Left ventricle myocardium superior (tissue), 1 donor: ENCODE measurements at regions not wholly inside any gene's neighbourhood (a gene's known extent, or its start where the extent isn't known, plus 50 kb on each side); places are given as distances from the start of the nearest gene placed in this dataset.

Experiments used
- ATAC-seq: fragments of 200-7000 bp; cut with Tn5 transposase; one replicate; pipeline ENCODE4 v1.9.1; 2020; ENCODE audit warnings: mild to moderate bottlenecking, moderate library complexity
- DNase-seq: peaks from one replicate; pipeline ENCODE4 v3.0.0-alpha.2; 2020
- intact Hi-C: fragments of 100-400 bp; cut with micrococcal nuclease; formaldehyde crosslinking; loops from one replicate; pipeline ENCODE4 v1.11.0; 2022
- donor health status: DM: no; HTN: yes; CAD: no; lungs with severe emphysema.

- no peak for ATAC-seq
- intact Hi-C loops: no loop called here
- DNase-seq: no peak
Observed at GRCh38 chr4:181427076-181427475, 816.1 kb upstream of the TENM3 start.

GRCh38 chr4:181431006-181431405 lies 812.2 kb upstream of the TENM3 start:
- DNase-seq (no peak), ATAC-seq (no peak)
- intact Hi-C loops: no loop called here

DNA sequence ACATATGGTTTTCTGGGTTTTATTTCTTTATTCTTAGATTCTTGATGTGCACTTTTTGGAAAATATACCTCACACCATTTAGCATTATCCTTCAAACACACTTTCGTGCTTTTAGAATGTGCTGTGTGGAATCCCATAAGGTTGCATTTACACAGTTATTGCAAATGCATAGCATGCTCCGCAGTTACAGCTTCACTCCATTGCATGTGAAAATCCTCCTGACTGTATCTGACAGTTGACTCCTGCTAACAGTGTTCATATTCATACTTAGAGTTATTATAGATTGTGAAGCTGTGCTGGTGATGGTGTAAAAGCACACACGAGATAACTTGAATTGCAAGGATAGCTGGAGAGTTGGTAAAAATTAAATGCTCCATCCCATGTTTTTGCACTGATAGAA lies 811.5 kb upstream of the TENM3 start:
- DNase-seq (no peak), ATAC-seq (no peak)
- intact Hi-C loops: no loop called here

- DNase-seq (no peak), ATAC-seq (no peak)
- intact Hi-C loops: no loop called here
Observed at GRCh38 chr4:181432335-181432734, 810.9 kb upstream of the TENM3 start.

DNA sequence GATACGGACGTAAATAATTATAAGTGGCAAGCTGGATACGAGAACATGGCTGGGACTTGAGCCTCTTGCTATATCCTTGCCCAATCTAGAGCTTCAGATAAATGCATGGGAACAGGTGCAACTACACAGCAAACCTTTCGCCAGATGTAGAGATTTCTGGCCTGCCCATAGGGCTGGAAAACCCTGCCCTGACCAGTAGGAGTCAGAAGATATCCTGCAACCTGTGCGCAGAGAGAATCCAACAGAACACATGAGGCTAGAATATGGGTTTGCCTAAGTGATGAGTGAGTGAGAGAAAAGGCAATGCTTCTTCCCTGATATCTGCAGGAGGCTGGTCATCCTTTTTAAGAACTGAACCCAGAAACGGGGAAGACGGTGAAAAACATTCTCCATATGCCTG lies 805.3 kb upstream of the TENM3 start:
- ATAC-seq (no peak), DNase-seq (no peak)
- intact Hi-C loops: no loop called here

DNA sequence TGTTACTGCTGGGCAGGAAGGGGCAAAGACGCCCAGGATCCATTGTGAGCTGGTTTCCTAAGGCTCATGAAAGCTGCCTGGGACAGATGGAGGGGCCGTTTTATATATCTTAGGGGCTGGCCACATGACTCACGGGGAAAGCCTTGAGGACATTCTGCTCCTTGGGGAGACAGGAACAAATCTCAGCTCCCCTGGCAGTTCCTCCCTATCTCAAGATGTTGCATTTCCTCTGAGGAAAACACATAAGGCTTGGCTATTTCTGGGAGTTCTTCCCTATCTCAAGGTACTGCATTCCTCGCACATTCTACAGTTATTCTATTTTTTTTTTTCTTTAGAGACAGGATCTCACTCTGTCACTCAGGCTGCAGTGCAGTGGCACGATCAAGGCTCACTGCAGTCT lies 804.6 kb upstream of the TENM3 start:
- no peak for ATAC-seq
- intact Hi-C loops: no loop called here

GRCh38 chr4:181443021-181443420 lies 800.2 kb upstream of the TENM3 start:
- ATAC-seq (no peak), DNase-seq (no peak)
- intact Hi-C loops: no loop called here

More for the DNA sequence above, 804.6 kb upstream of the TENM3 start:
- DNase-seq: no peak

GRCh38 chr4:181465826-181466225 lies 777.4 kb upstream of the TENM3 start:
- ATAC-seq: no peak
- DNase-seq: no peak
- intact Hi-C loops: no loop called here

GRCh38 chr4:181468451-181468850 lies 774.8 kb upstream of the TENM3 start:
- DNase-seq (no peak), ATAC-seq (no peak)
- intact Hi-C loops: no loop called here

DNA sequence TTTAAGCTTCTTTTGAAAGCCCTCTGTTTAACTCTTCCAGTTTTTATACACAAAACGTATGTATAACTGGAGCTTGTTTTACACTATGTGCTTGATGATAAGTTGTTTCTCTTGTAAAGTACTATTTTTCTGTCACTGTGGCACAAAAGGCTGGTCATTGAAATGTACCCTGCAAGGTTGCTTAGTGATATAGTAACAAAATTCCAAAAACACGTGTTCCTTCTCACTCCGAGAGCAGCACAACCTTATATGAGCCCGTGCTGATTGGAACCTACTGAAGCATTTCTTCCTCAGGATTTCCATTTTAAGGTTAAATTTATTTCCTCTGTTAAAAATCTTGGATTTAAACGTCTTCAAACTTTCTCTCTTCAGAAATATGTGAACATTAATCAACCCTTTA lies 772.9 kb upstream of the TENM3 start:
- DNase-seq (no peak), ATAC-seq (no peak)
- intact Hi-C loops: no loop called here

DNA sequence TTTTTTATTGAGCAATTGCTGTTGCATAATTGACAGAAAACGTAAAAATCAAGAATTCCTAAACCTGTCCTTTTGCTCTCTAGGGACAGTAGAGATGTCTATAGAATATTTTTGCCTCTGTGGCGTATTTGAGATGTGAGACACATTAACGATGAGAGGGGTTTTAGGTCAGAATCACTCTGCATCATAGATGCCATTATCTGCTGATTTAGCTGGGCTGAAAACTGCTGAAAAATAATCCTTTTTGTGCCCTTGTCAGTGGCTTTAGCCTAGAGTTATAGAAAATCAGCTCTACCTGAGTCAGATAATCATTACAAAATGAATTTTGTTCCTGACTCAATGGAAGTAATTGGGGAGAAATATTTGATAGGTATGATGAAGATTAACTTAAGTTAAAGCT lies 767.8 kb upstream of the TENM3 start:
- DNase-seq: no peak
- intact Hi-C loops: no loop called here
- ATAC-seq: no peak

DNA sequence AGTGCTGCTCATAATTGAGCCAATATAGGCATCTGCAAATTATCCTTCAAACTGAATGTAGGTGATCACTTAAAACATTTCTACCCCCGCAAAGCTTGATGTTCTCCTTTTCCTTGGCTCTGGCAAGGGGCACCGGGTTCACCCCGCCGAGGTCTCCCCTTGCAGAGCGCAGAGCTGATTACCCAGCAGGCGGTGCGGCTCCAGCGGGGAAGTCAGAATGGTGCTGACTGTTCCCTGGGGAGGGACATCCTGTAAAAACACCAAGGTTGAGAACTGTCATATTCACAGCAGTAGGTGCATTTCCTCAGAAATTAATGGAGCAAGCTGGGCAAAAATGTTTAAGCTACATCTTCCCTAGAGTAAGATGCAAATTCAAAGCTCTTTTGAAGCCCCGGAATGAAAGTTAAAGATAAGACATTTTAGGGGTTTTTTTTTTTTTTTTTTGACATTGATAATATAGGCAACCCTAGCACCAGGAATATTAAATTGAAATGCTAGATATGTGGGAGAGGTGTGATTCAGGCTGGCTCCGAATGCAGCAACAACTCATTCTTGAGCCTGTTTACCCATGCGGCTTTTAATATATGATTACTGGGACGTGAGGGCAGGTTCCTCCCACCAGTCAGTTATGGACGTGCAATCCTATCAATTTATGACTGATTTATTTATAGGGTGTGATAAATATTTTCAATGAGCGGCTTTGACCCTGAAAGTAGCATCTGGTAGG lies 767.3 kb upstream of the TENM3 start:
- ATAC-seq (no peak), DNase-seq (peak; percentile 28)
- intact Hi-C loops: no loop called here

DNA sequence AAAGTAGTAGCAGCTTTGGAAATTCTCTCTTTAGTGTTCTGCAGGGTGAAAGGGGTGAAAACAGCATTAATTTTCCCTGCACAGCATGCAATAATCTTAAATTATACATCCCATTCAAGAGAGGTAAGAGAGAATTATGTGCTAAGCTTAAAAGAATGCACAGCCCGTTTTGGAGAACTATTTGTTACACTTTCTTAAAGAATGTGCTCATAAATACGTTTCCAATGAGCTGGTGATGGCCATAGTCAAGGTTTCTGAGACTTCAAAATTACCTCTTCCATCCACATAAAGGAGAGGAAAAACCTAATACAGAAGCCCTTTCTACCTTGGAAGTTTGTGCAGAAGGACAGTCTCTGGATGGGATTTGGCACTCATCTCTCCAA lies 766.7 kb upstream of the TENM3 start:
- ATAC-seq: no peak
- intact Hi-C loops: no loop called here
- no peak for DNase-seq

DNA sequence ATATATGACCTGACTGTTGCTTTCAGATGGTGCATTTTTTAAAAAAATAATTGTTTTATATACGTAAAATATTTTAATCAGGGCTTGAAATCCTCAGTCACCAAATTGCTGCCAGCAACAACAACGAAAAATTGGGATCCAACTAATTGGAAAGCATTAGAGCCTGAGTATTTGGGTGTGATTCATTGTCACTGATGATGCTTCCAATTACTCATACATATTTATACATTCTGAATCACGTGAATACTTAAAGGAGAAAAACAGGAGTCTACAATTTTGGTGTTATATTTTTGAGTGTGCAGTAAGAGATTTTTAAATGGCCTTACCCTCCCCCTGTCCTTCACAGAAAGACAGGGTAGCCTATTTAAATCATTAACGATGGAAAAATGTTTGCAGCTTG lies 765.6 kb upstream of the TENM3 start:
- DNase-seq: no peak
- no peak for ATAC-seq

DNA sequence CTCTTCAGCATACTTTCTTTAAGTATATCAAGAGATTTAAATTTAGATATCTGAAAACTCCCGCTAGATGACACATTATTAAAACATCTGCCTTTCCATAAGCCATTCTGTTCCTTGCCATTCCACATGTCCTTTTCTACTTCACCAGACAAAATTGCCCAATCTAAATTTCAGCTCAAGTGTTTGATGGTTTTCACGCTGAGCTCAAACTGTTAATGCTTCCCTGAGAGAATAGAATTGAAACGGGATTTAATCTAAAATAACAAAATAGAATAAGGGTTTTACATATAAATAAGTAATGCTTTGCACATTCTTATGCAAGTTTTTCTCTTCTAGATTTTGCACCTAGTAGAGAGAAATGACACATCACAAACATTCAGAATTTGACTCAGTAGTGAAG lies 764.5 kb upstream of the TENM3 start:
- no peak for ATAC-seq
- intact Hi-C loops: no loop called here
- DNase-seq: no peak

More for the DNA sequence above, 765.6 kb upstream of the TENM3 start:
- intact Hi-C loops: no loop called here

DNA sequence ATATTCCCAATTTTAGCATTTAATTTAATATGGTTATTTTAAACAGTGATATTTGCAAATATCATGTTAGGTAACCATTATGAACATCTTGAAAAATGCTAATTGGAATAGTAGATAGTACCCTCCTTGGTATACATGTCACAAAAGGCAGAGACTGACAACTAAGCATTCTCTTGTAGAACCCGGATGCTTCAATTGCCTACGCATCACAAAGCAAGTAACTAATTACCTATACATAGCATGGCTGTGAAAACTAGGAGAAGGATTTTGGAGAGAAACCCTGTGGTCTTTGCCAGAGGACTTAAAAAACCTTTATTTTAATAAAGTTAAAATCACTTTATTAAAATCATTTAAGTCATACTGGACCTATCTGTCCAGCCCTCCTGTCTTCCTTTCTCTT lies 764.1 kb upstream of the TENM3 start:
- intact Hi-C loops: no loop called here
- no peak for ATAC-seq
- DNase-seq: no peak

DNA sequence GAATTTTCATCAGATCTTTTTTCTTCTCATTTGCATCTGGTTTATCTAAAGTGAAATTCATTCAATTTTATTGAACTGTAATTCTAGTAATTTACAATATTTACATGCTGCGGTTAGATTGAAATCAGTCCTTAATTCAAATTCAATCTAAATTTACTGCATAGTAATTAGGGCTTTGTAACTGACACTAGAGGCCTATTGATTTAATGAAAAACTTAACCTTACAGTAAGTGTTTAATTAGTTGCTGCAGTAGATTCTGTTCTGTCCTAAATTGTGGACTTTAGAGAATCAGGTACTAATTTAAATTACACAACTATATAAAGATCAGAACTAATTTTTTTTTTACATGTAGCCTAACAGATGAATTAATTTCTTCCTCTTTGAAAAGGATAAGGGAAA lies 758.8 kb upstream of the TENM3 start:
- intact Hi-C loops: no loop called here
- DNase-seq: no peak

GRCh38 chr4:181488926-181489325 lies 754.3 kb upstream of the TENM3 start:
- DNase-seq (no peak), ATAC-seq (no peak)
- intact Hi-C loops: no loop called here

More for the DNA sequence above, 758.8 kb upstream of the TENM3 start:
- ATAC-seq: no peak

GRCh38 chr4:181498148-181498547 lies 745.1 kb upstream of the TENM3 start:
- no peak for DNase-seq
- no peak for ATAC-seq
- intact Hi-C loops: no loop called here

DNA sequence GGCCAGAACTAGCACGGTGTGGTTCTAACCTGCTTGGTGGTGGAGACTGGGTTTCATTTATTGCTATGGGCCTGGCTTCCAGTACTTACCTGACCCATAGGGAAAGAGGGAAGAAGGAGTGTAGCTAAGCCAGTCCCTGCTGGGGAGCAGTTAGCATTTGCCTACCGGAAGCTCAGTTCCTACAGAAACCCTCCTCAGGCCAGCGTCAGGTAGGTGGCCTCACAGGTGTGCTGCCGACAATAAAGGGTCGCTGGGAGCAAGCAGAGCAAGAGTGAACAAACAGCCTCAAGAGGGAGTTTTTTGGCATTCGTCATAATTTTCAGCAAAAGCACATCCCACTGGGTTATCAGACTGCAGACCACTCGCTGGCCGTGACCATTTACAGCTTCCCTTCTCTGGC lies 740.6 kb upstream of the TENM3 start:
- DNase-seq: no peak
- intact Hi-C loops: no loop called here
- ATAC-seq: no peak

- intact Hi-C loops: no loop called here
- ATAC-seq: no peak
- no peak for DNase-seq
Observed at GRCh38 chr4:181503687-181504390, 739.4 kb upstream of the TENM3 start.
